Esophagus muscularis mucosa (tissue), 4 donors: ENCODE measurements at regions not wholly inside any gene's neighbourhood (a gene's known extent, or its start where the extent isn't known, plus 50 kb on each side); places are given as distances from the start of the nearest gene placed in this dataset.

Source experiments
- DNase-seq: peaks from one replicate; pipeline ENCODE4 v3.0.0-alpha.2; 2017; ENCODE audit errors: extremely low spot score
- H3K27ac ChIP-seq, 4 donors: fragments of 200-600 bp; sonication (generic); replicated peaks in 1 of 4; 1 replicate in 3 of 4; 2 replicates in 1 of 4; pipeline ENCODE4 v1.5.1; 2016 to 2019; ENCODE audit warnings: mild to moderate bottlenecking in 1 of 4
- H3K27me3 ChIP-seq, 4 donors: fragments of 200-600 bp; sonication (generic); one replicate each; pipeline versions ENCODE4 v1.5.1 to v1.6.0; 2016 to 2019
- H3K36me3 ChIP-seq, 4 donors: fragments of 200-600 bp; sonication (generic); one replicate each; pipeline ENCODE4 v1.5.1; 2016 to 2019
- H3K4me1 ChIP-seq, 4 donors: fragments of 200-600 bp; sonication (generic); one replicate each; pipeline ENCODE4 v1.5.1; 2016 to 2019
- H3K4me3 ChIP-seq, 4 donors: fragments of 200-600 bp; sonication (generic); 1 replicate in 2 of 4; 2 replicates in 2 of 4; pipeline ENCODE4 v1.5.1; 2016 to 2019; ENCODE audit warnings: mild to moderate bottlenecking in 4 of 4, moderate library complexity in 1 of 4
- H3K9me3 ChIP-seq, 4 donors: fragments of 200-600 bp; sonication (generic); 1 replicate in 3 of 4; 2 replicates in 1 of 4; pipeline ENCODE4 v1.5.1; 2016 to 2019
- CTCF ChIP-seq, 3 experiments: fragments of 200-600 bp in 2 of 3; fragments of 450-650 bp in 1 of 3; sonication (generic) in 2 of 3; IDR thresholded peaks; one replicate each; pipeline ENCODE4 v1.5.1; 2017 to 2019; ENCODE audit warnings: antibody characterized with exemption in 3 of 3, mild to moderate bottlenecking in 2 of 3, moderate library complexity in 1 of 3
- EP300 ChIP-seq: sonication (generic); formaldehyde crosslinking; IDR thresholded peaks from one replicate; pipeline ENCODE4 v1.6.1; 2017; ENCODE audit warnings: antibody characterized with exemption
- POLR2A ChIP-seq: fragments of 450-650 bp; IDR thresholded peaks from one replicate; pipeline ENCODE4 v1.6.1; 2017; ENCODE audit warnings: antibody characterized with exemption, moderate library complexity, mild to moderate bottlenecking, low read depth
- POLR2AphosphoS5 ChIP-seq, 2 donors: sonication (generic); formaldehyde crosslinking; IDR thresholded peaks; one replicate each; pipeline ENCODE4 v1.6.1; 2017; ENCODE audit warnings: antibody characterized with exemption in 2 of 2
- WGBS: methylation state at CpG from one replicate; pipeline ENCODE4 v1.1.5; 2018; 5-methylcytosine and 5-hydroxymethylcytosine counted together
- intact Hi-C: fragments of 100-400 bp; cut with DNase I; formaldehyde crosslinking; loops from one replicate; pipeline ENCODE4 v1.15.1; 2023

DNA sequence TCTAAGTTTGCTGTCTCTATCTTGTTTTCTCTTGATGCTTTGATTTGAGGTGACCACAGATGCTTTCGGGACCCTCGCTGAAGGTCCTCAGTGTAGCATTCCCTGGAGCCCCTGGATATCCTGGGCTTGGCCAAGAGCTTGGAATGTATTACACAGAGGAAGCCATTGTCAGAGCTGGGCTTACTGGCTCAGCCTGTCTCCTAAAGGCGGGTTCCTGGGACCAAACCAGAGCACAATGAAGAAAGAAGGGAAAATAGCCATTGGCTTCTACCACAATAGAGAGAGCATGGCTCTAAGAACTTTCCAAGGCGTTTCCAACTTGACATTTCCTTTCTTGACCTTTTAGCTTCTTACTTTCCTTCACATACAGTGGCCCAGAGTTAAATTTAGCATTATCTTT lies 229.3 kb downstream of the HS3ST3A1 start:
- DNase-seq: no peak
- Histone ChIP-seq H3K4me1 (no peaks in the 10 kb centered on the region), H3K36me3 (no peaks in the 10 kb centered on the region), H3K9me3 (no peaks in the 10 kb centered on the region), H3K4me3 (no peak overlapping the region), H3K27ac (no peak overlapping the region), H3K27me3 (no peaks in the 10 kb centered on the region)
- TF ChIP-seq EP300 (no peak), POLR2AphosphoS5 (IDR thresholded peaks at IDR 0.05) (no peak), CTCF (IDR thresholded peaks at IDR 0.05) (no peak), POLR2A (no peak)
- WGBS: 79% methylated on average over 4 of the region's 4 CpGs
- intact Hi-C loops: no loop called here

GRCh38 chr17:13367154-13367553 lies 234.6 kb downstream of the HS3ST3A1 start:
- H3K27ac ChIP-seq: no peak overlapping the region
- H3K36me3 ChIP-seq: no peaks in the 10 kb centered on the region
- no peaks in the 10 kb centered on the region for H3K9me3 ChIP-seq
- 46% methylated on average over 2 of the region's 2 CpGs for WGBS
- TF ChIP-seq POLR2AphosphoS5 (IDR thresholded peaks at IDR 0.05) (no peak), EP300 (no peak), POLR2A (no peak)
- intact Hi-C loops: no loop called here
- DNase-seq: no peak
- H3K4me3 ChIP-seq: no peak overlapping the region
- no peaks in the 10 kb centered on the region for H3K27me3 ChIP-seq
- no peaks in the 10 kb centered on the region for H3K4me1 ChIP-seq

- H3K36me3 ChIP-seq: no peaks in the 10 kb centered on the region
- H3K27me3 ChIP-seq: no peaks in the 10 kb centered on the region
- no peaks in the 10 kb centered on the region for H3K9me3 ChIP-seq
- no peak overlapping the region for H3K27ac ChIP-seq
- no peaks in the 10 kb centered on the region for H3K4me1 ChIP-seq
- TF ChIP-seq CTCF (IDR thresholded peaks at IDR 0.05): no peak
- TF ChIP-seq POLR2A: no peak
- TF ChIP-seq POLR2AphosphoS5 (IDR thresholded peaks at IDR 0.05): no peak
- no peak for TF ChIP-seq EP300
- intact Hi-C loops: no loop called here
- no peak overlapping the region for H3K4me3 ChIP-seq
- DNase-seq: no peak
- WGBS: 90% methylated on average over 4 of the region's 4 CpGs
Measured at GRCh38 chr17:13365331-13365730, 236.4 kb downstream of the HS3ST3A1 start.

GRCh38 chr17:13363771-13364170 lies 238.0 kb downstream of the HS3ST3A1 start:
- Histone ChIP-seq H3K27ac (no peak overlapping the region), H3K36me3 (no peaks in the 10 kb centered on the region), H3K9me3 (no peaks in the 10 kb centered on the region), H3K27me3 (no peaks in the 10 kb centered on the region), H3K4me1 (no peaks in the 10 kb centered on the region), H3K4me3 (no peak overlapping the region)
- no peak for DNase-seq
- 75% methylated on average over 1 of the region's 1 CpG for WGBS
- TF ChIP-seq EP300 (no peak), POLR2A (no peak), CTCF (IDR thresholded peaks at IDR 0.05) (no peak), POLR2AphosphoS5 (IDR thresholded peaks at IDR 0.05) (no peak)
- intact Hi-C loops: no loop called here

DNA sequence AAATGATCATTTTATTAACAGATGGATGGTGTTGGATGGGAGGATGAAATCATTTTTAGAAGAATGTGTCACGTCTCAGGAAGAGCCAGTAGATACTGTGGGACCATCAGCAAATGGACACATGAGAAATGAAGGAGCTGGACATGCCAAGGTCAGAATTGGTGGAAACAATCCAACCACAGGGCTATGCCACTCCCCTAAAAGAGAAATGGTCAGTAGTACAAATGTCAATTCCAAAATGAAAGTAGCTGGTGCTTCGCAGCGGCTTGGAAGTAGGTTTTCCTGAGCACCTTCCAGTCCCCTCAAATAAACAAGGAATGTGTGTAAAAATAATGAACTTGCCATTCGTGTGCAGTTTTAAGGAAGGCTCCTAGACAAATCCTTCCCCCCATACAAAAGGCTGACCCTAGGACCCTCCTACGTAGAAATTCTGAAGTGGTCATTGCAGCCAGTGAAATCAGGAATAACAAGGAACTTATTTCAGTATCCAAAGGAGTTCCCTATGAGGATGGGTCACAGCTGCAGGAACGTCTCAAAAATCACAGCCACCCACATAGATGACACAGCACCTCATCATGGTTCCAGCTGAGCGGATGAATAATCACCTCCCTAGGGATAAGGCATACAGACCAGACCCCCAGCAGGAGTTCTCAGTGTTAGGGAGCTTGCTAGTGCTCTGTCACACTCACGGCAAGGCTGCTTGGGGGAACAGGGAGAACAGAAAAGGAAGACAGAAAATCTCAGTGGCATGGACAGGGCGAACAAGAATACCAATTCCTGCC lies 239.2 kb downstream of the HS3ST3A1 start:
- H3K4me3 ChIP-seq: peak overlapping the region; percentile 4 to 26 (median 5)
- DNase-seq: no peak
- TF ChIP-seq POLR2A (no peak), POLR2AphosphoS5 (IDR thresholded peaks at IDR 0.05) (no peak), CTCF (IDR thresholded peaks at IDR 0.05) (no peak)
- intact Hi-C loops: no loop called here
- H3K4me1 ChIP-seq: no peaks in the 10 kb centered on the region
- no peaks in the 10 kb centered on the region for H3K36me3 ChIP-seq
- WGBS: 62% methylated on average over 9 of the region's 9 CpGs
- no peaks in the 10 kb centered on the region for H3K9me3 ChIP-seq
- H3K27ac ChIP-seq: no peak overlapping the region
- H3K27me3 ChIP-seq: no peaks in the 10 kb centered on the region
